HG02973 (cell line): ENCODE measurements at regions not wholly inside any gene's neighbourhood (a gene's known extent, or its start where the extent isn't known, plus 50 kb on each side); places are given as distances from the start of the nearest gene placed in this dataset.
A peak's percentile ranks its signal among the peaks of the same experiment; 100 is the strongest.
"Not testable (repeated sequence)": the region's sequence is repeated elsewhere in the genome, so short reads cannot be mapped to it uniquely, and the experiment has no call there.

Experiments used
- ATAC-seq: cut with Tn5 transposase; IDR thresholded peaks from one replicate; pipeline ENCODE4 v1.9.1; 2021; ENCODE audit warnings: moderate library complexity; ENCODE audit not compliant: unreplicated experiment

DNA sequence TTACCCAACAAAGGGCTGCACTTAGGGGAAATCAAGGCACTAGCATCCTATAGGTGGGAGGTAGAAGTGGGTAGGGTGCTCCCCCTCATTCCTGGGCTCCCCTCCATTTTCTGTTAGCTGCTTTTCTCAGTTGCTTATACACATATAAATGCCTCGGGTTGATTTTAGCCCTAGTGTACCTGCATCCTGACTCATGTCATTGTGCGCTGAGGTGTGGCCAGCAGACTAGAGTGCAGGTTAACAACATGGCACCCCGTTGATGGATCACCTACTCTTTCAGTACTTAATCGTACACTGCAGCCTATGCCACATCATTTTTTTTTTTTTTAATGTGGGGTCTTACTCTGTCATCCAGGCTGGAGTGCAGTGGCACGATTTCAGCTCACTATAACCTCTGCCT, 144.0 kb upstream of the ITGB1 start:
- no peak for ATAC-seq

DNA sequence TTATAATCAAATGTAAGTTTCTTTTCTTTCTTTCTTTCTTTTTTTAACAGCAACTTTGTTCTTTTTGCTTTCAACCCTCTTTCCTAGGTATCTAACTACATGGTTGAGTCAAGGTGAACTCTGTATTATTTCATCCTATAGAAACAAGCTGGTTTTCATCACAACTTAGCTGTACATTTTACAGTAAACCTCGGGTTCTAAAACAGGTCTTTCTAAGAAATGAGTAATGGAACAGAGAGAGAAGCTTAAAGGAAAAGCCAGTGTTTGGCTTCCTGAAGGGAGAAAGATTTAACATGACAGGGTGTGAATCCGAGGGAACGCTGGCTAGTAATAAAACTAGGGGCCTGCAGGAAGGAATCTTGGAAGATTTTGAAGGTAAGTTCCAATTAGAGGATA, 143.4 kb upstream of the ITGB1 start:
- no peak for ATAC-seq

DNA sequence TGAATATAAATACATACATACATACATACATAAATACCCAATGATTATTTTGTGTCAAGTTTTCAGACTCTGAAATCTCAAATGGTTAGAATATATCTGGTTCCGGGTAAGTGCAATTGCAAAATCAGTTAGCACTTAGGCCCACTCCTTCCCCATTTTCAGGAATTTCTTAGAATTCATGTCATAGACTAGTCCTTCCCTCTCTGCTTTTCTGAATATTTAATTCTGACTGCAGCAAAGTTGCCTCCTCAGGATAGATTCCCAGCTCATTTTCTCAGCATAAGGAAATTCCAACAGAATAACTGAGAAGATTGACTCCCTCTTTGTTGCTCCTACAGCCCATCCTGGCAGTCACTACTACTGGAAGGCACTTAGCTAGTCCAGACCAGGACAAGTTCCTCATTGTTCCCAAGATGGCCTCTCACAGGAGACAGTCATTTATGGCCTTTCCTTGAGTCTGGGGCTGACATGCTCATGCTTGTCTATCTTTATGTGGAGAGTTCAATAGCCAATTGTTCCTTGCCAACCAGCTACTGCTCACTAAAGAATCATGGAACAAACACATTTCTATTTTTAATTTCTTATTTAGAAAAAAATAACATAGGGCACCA, 142.9 kb upstream of the ITGB1 start:
- no peak for ATAC-seq

DNA sequence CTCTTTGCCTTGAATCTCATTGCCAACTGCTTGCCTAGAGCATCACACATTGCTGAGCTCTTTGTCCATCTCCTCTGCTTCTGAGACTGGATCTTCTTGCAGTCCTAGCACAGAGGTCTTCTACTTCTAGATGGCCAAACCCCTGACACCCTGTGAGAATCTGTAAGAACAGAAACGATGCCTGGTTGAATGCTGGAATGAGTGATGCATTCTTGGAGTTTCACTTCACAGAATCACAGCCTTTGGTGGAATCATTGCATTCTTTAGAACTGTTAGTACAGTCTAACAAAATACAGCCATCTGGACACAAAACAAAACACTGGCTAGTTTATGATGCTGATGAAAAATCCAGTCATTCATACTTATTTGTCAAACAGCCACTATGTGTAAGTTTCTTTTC, 141.7 kb upstream of the ITGB1 start:
- no peak for ATAC-seq

DNA sequence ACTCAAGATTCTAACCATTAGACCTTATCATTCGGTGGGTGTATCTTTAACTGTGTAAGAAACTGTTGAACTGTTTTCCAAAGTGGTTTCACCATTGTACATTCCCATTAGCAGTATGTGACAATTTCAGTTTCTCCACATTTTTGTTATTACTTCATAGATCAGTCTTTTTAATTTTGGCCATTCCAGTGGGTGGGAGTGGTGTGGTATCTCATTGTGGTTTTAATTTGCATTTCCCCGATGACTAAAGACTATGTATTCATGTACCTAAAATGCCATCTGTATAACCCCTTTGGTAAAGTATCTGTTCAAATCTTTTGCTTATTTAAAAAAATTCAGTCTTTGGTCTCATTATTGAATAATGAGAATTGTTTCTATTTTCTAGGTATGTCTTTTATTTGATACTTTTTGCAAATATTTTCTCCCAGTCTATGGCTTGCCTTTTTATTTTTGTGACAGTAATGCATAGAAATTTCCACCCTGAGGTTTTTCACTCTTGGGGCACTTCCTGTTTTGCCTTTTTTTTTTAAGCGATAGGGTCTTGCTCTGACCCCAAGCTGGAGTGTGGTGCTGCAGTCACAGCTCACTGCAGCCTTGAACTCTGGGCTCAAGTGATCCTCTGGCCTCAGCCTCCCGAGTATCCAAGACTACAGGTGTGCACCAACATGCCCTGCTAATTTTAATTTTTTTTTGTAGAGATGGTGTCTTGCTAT, 141.1 kb upstream of the ITGB1 start:
- no peak for ATAC-seq

DNA sequence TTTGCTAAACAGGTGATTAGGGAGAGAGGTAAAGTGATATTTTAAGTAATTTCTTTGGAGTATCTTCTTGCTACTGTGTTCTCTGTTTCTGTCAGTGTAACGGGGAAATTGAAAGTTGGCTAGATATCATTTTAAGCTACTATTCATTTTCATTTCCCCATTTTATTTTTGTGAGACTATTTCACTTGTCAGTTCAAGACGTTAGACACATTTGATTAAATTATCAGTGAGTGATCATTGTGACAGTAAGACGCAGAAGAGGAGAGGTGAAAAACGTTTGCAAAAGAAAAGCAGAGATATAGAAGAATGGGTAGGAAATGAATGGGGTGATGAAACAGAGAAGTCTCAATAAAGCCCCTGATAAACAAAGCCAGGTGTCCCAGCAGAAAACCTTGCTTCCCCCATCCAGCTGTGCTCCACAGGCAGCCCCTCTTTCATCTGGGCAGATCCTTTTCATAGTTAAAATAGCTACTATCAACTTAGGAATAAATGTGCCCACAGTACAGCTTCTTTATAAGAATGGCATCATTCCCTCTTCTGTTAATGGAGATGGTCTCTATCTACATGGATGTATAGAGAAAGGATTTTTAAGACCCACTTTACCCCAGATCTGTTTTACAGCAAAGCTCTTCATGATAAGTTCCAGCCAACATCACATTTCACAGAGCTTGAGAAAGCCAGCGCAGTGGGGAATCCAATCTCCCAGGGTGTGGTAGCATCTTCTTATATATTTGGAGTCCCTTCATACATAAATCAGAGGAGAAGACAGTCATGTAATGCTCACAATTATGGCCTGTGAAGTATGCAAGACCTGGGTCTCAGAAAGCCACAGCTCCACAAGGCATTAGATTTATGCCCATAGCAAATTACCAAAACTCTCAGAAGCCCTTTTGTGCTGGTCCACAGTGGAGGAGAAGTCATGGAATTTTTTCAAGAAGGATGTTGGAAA, 138.1 kb upstream of the ITGB1 start:
- peak; percentile 64 for ATAC-seq

DNA sequence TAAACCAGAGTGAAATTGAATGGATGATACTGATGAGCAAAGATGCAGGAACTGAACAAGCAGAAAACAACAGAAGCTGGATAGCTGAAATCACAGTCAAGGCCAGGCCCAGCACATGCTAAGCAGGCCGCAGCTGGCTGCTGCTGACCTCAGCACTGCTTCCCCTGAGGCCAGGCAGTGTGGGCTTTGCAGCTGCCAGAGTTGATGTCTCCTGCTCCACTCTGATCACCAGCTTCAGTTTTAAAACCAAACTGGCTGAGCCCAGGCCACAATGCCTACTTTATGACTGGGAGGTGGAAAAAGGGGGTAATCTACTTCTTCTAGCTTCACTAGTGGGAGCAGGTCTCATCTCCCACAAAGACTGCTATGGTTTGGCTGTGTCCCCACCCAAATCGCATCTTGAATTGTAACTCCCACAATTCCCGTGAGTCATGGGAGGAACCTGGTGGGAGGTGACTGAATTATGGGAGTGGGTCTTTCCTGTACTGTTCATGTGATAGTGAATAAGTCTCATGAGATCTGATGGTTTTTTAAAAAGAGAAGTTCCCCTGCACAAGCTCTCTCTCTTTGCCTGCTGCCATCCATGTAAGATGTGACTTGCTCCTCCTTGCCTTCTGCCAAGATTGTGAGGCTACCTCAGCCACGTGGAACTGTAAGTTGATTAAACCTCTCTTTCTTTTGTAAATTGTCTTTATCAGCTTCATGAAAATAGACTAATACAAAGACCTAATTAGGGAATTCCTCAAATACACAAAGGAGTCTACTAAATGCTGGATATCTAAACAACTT, 136.4 kb upstream of the ITGB1 start:
- no peak for ATAC-seq

DNA sequence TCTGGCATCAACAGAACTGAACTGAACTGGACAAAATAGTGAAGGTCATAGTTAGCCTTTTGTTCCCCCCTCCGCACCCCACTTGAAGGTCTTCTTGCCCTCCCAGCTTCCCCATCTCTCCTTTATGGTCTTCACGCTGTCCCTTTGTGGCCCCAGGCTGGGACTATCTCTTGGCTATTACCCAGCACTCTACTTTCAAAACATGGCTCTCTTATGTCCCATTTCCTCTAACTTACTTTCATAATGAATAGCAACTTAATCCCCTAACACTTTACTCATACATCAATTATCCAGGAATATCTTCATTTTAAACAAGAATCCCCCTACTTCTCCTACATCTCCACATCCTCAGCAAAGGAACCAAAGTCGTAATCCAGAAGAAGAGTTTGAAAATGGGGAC, 135.3 kb upstream of the ITGB1 start:
- no peak for ATAC-seq

DNA sequence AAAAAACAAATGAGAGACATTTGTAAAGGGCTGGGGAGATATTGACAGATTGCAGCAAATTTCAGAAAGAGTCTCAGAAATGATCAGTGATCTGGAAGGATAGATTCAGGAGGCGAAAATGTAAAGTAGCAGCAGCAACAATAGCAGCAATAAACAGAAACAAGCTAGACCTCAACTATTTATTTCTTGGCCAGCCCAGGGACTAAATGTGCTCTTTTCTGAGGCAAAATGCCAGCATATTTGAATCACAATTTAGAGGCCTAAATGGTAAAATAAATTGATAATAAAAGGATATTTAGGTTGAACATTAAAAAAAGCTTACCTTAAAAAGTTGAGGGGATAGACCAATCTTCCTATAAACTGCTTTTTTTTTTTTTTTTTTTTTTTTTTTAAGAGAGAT, 134.6 kb upstream of the ITGB1 start:
- ATAC-seq: no peak

DNA sequence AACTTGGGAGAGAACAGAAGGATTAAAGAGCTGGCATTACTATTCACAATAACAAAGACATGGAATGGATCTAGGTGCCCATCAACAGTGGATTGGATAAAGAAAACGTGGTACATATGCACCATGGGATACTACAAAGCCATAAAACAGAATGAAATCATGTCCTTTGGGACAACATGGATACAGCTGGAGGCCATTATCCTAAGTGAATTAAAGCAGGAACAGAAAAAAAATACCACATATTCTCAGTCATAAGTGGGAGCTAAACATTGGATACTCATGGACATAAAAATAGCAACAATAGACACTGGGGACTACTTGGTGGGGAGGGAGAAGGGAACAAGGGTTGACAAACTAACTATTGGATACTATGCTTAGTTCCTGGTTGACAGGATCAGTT, 133.2 kb upstream of the ITGB1 start:
- ATAC-seq: no peak

DNA sequence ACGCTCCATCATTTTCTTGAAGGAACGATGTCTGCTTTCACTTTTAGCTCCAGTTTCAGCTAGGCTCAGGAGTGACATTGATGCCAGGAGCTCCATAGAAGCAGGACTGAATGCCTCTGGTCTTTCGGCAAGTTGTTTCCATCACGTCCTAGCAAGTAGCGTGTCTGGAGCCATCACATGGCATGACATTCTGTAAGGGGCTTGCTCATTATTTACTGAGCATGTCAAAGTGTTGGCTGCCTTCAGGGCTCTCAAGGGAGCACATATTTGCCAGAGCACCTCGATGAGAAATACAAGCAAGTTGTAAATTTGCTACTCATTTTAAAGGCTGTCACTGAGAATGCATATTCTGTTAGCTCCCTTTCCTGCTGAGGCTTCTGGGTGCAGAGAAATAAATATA, 131.0 kb upstream of the ITGB1 start:
- no peak for ATAC-seq

DNA sequence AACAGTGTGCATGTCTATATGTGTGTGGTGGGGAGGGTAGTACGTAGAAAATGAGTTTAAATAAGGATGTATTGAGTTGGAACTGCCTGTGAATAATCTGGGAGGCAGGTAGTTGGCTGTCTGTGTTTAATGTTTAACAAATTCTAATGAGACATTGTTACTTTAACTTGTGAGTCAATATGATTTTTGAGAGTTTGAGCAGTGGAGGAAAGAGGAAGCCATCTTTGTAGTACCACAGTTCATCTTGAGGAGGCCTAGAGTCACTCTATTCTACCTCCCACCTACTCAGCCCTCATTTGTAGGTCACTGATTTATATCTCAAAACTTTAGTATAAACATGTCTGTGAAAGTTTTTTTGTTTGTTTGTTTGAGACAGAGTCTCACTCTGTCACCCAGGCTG, 129.9 kb upstream of the ITGB1 start:
- ATAC-seq: no peak

DNA sequence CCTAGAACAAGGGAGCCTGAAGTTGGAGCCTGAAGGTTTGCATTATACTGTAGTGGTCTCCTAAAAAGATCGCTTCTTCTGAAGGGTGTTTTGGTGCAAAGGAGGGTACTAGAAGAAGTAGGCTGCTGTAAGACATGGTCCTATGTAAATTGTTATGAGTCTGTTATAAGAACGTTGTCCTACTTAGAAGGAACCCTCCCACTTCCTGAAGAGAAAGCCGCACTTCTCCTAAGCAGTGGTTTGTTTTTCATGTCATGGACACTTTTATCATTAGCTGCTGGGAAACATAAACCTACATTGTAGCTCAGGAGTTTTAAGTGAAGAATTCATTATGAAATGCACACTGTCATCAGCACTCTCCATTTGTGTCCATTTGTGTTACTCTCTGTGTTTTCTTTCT, 129.1 kb upstream of the ITGB1 start:
- ATAC-seq: no peak

DNA sequence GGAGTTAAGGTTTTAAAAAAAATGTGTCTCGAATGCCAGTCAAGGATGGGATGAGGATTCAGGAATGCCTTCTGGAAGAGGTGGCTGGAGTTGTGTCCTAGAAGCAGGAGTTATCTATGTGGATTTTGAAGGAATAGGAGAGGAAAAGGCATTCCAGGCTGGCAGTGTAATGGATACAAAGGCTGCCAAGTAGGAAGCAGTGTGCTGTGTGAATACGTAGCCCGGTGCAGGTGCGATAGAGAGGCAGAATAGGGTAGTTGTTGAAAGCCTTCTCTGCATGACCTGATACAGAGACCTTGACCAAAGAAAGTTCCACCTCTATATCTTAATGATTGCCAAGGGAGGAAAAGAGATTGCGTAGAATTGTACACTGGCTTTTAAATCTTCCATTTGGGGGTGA, 128.1 kb upstream of the ITGB1 start:
- ATAC-seq: no peak

DNA sequence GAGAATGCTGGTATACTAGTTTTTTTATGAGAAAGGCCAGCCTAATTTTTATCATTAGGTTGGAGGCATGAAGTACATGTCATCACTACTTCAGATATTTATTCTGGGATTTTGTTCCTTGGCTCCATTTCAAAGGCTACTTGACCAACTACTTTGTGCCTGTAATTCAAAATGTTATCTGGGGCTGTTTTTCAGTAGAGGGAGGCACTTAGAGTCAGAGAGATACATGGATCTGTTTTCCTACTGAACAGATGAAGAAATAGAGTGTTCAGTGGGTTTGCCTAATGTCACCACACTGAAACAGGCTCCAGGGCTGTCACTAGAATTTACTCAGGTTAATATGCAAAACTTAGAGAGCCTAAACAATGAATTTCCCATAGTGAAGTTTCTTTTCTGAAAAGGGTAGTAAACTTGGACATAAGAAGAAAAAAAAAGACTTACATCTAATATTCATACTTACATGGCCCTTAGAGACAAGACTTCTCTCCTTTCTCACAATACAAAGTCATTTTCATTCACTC, 127.3 kb upstream of the ITGB1 start:
- ATAC-seq: no peak

DNA sequence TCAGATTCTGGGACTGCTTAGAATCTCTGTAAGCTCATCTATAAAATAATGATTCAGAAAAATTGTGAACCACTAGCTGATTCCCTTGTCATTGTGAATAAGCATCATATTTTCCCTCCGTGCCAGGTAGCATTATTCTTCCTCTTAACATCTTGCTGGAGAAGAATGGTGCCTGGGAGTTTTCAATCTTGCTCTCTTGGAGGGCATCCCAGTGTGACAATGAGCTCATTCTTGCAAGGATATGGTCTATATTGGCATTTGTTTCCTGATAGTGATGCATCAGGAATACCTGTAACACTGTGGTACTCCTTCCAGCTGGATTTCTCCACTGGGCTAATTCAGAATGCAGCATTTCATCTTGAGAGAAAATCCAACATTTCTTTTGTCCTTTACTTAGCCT, 126.4 kb upstream of the ITGB1 start:
- ATAC-seq: no peak

DNA sequence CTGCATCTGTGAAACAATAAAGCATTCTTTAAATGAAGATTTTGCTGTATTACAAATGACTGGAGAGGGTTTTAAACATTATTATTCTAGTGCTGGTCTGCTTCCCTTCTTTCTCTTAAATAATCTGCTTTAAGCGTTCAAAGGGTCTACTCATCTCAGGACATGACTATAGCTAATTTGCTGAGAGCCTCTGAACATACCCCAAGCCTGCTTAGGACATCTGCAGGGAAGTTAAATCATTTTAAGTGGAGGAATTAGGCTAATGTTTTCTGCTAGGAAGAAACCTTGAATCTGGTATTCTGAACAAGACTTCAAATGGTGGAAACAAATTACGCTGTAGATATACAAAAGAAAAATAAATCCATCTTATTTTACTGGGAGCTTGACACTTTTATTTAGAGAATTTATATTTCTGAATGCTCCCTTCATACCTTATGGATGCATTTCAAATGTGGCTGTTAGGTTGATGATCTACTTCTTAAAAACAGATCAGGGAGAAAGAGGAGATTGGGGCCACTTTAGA, 124.4 kb upstream of the ITGB1 start:
- ATAC-seq: no peak

DNA sequence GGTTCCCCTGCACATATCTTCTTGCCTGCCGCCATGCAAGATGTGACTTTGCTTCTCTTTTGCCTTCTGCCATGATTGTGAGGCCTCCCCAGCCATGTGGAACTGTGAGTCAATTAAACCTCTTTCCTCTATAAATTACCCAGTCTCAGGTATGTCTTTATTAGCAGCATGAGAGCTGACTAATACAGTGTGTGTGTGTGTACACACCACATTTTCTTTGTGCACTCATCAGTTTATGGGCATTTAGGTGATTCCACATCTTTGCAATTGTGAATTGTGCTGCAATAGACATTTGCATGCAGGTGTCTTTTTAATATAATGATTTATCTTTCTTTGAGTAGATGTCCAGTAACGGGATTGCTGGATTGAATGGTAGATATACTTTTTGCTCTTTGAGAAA, 122.4 kb upstream of the ITGB1 start:
- ATAC-seq: not testable (repeated sequence)

DNA sequence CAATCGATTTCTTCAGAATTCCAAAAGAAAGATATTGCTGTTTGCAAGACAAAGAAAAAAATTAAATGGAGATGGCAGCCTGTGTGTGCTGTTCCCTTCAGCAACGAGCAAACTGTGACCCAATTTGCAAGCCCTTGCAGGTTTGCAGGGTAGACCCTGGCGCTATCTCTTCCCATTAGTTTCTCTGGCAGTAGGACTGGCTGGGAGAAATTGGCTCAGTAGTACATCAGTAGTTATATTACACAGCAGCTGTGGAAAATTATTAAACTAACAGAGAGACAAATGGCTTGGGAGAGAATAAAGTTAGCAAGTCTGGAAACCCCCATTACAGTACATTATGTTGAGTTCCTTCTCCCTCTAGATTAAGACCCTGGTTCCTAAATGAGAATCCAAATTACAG, 116.4 kb upstream of the ITGB1 start:
- no peak for ATAC-seq

DNA sequence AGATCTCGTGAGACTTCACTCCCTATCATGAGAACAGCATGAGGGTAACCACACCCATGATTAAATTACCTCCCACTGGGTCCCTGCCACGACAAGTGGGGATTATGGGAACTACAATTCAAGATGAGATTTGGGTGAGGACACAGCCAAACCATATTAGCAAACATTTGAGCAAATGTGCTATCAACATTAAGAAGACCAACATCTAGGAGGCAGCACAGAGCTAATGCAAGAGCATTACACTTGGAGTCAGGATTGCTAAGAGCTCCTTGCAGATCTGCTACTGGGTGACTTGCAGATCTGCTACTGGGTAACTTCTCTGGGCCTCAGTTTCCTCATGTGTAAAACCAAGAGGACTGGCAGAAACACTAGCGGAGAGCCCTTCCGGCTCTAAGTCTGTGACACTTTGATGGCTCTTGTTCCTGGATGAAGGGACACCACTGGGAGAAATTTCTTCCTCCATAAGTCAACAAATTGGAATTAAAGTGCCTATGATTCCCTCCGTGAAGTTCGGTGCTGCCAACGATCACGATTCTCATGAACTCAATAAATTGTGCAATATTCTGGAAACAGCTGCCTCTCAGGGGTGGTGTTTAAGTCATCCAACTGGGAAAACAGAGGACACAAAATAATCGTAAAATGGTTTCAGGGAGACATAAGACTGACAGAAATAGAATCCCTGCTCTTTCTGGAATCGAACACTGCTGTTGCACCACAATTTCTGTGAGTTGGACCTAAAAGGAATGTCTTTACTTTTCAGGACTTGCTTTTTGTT, 115.8 kb upstream of the ITGB1 start:
- ATAC-seq: no peak
